Adrenal gland (tissue), 9 donors: ENCODE measurements at regions not wholly inside any gene's neighbourhood (a gene's known extent, or its start where the extent isn't known, plus 50 kb on each side); places are given as distances from the start of the nearest gene placed in this dataset.
"Not testable (repeated sequence)": the region's sequence is repeated elsewhere in the genome, so short reads cannot be mapped to it uniquely, and the experiment has no call there.

Experiments used
- DNase-seq, 7 donors: peaks; one replicate each; pipeline ENCODE4 v3.0.0-alpha.2; 2019 to 2020
- H3K27ac ChIP-seq, 5 donors: fragments of 200-600 bp; sonication (generic) in 4 of 5; 1 replicate in 3 of 5; 2 replicates in 2 of 5; pipeline versions ENCODE4 v1.5.1 to v1.8.0; 2016 to 2020; ENCODE audit warnings: mild to moderate bottlenecking in 1 of 5
- H3K27me3 ChIP-seq: fragments of 200-600 bp; 2 replicates; pipeline ENCODE4 v1.8.0; 2021
- H3K36me3 ChIP-seq, 2 donors: fragments of 200-600 bp; replicated peaks in 1 of 2; 1 replicate in 1 of 2; 2 replicates in 1 of 2; pipeline versions ENCODE4 v1.5.1 to v1.8.0; 2018 to 2022
- H3K4me1 ChIP-seq, 2 donors: fragments of 200-600 bp; replicated peaks in 1 of 2; 1 replicate in 1 of 2; 2 replicates in 1 of 2; pipeline versions ENCODE4 v1.5.1 to v1.8.0; 2018 to 2021
- H3K4me3 ChIP-seq, 4 donors: fragments of 200-600 bp; sonication (generic) in 3 of 4; one replicate each; pipeline ENCODE4 v1.5.1; 2016 to 2018
- H3K9me3 ChIP-seq, 3 donors: fragments of 200-600 bp; sonication (generic) in 1 of 3; replicated peaks in 1 of 3; 1 replicate in 2 of 3; 2 replicates in 1 of 3; pipeline versions ENCODE4 v1.5.1 to v1.8.0; 2016 to 2021
- CTCF ChIP-seq, 6 experiments: fragments of 450-650 bp in 4 of 6; fragments of 200-600 bp in 2 of 6; sonication (generic) in 1 of 6; IDR thresholded peaks; 1 replicate in 5 of 6; 2 replicates in 1 of 6; pipeline versions ENCODE4 v1.5.1 to v1.8.0; 2016 to 2021; ENCODE audit warnings: antibody characterized with exemption in 6 of 6, mild to moderate bottlenecking in 2 of 6, moderate library complexity in 1 of 6
- POLR2A ChIP-seq, 2 donors: fragments of 450-650 bp; IDR thresholded peaks; one replicate each; pipeline ENCODE4 v1.6.1; 2017; ENCODE audit warnings: antibody characterized with exemption in 2 of 2, mild to moderate bottlenecking in 2 of 2, moderate library complexity in 1 of 2
- WGBS, 4 donors: extraction: QIAGEN DNeasy Blood & Tissue Kit in 2 of 4; methylation state at CpG; one replicate each; pipeline versions ENCODE4 v1.1.5 to v1.1.7; 2013 to 2017; 5-methylcytosine and 5-hydroxymethylcytosine counted together
- intact Hi-C, 2 donors: fragments of 100-400 bp; cut with DNase I; formaldehyde crosslinking; loops; one replicate each; pipeline versions ENCODE4 v1.14.1 to v1.15.0; 2022 to 2023
- donor health status: healthy with polysubstance abuse.
- donor health status: Bipolar disorder and iron deficiency.
- donor health status: DM: yes; HTN: yes; CAD: no.
- donor health status: DM: no; HTN: no; CAD: no.
- donor health status: DM: no; HTN: no; CAD: no.

- no peak overlapping the region for H3K4me3 ChIP-seq
- no peaks in the 10 kb centered on the region for H3K27me3 ChIP-seq
- intact Hi-C loops = no loop called here
- TF ChIP-seq POLR2A (IDR thresholded peaks at IDR 0.05) (no peak), CTCF (IDR thresholded peaks at IDR 0.05) (no peak)
- H3K9me3 ChIP-seq = no peaks in the 10 kb centered on the region
- no peaks in the 10 kb centered on the region for H3K4me1 ChIP-seq
- DNase-seq = no peak
- no peak overlapping the region for H3K27ac ChIP-seq
- H3K36me3 ChIP-seq = no peaks in the 10 kb centered on the region
- 69 to 72% (median 70%) methylated on average over 9 to 14 of the region's 14 CpGs for WGBS, 4 donors
Observed at GRCh38 chr5:2864515-2865105, 113.1 kb upstream of the IRX2 start.

- Histone ChIP-seq H3K27me3 (no peaks in the 10 kb centered on the region), H3K36me3 (no peaks in the 10 kb centered on the region), H3K9me3 (no peaks in the 10 kb centered on the region), H3K27ac (no peak overlapping the region), H3K4me3 (no peak overlapping the region), H3K4me1 (no peaks in the 10 kb centered on the region)
- WGBS, 4 donors = 73 to 87% (median 82%) methylated on average over 11 to 16 of the region's 16 CpGs
- DNase-seq = no peak
- intact Hi-C loops = no loop called here
- no peak for TF ChIP-seq CTCF (IDR thresholded peaks at IDR 0.05)
- TF ChIP-seq POLR2A (IDR thresholded peaks at IDR 0.05) = no peak
Observed at GRCh38 chr5:2863675-2864433, 112.4 kb upstream of the IRX2 start.

GRCh38 chr5:2863133-2863532, 111.7 kb upstream of the IRX2 start:
- no peaks in the 10 kb centered on the region for H3K4me1 ChIP-seq
- no peak for DNase-seq
- H3K36me3 ChIP-seq = no peaks in the 10 kb centered on the region
- H3K4me3 ChIP-seq = no peak overlapping the region
- intact Hi-C loops = no loop called here
- TF ChIP-seq CTCF (IDR thresholded peaks at IDR 0.05) (no peak), POLR2A (IDR thresholded peaks at IDR 0.05) (no peak)
- H3K27me3 ChIP-seq = no peaks in the 10 kb centered on the region
- no peak overlapping the region for H3K27ac ChIP-seq
- no peaks in the 10 kb centered on the region for H3K9me3 ChIP-seq

GRCh38 chr5:2862176-2862575, 110.7 kb upstream of the IRX2 start:
- H3K27me3 ChIP-seq, DNase-seq, H3K4me1 ChIP-seq, H3K9me3 ChIP-seq, intact Hi-C loops, H3K4me3 ChIP-seq, H3K27ac ChIP-seq, H3K36me3 ChIP-seq: not testable (repeated sequence)
- WGBS, 4 donors = 86 to 90% (median 89%) methylated on average over 3 of the region's 3 CpGs

DNA sequence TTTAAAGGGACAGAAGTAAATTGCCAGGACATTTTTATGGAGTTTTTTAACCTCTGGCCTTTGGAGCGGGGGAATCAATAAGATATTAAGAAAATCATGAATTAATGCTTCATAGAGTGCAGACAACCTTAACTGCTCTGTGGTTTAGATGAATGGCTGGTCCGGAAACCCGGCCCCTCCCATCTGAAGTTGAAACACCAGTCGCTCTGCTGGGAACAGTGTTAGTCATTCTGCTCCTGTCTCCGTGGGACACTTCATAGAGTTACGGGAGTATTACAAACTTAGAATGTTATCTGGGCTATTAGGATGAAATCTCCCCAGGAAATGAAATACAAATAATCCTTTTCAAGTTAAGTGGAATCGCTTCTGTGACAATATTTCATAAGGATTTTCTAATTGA, 110.1 kb upstream of the IRX2 start:
- intact Hi-C loops = no loop called here
- no peak for TF ChIP-seq CTCF (IDR thresholded peaks at IDR 0.05)
- TF ChIP-seq POLR2A (IDR thresholded peaks at IDR 0.05) = no peak
- Histone ChIP-seq H3K4me1 (no peaks in the 10 kb centered on the region), H3K4me3 (no peak overlapping the region), H3K27me3 (no peaks in the 10 kb centered on the region), H3K9me3 (no peaks in the 10 kb centered on the region), H3K36me3 (no peaks in the 10 kb centered on the region), H3K27ac (no peak overlapping the region)
- no peak for DNase-seq
- WGBS, 4 donors = 58 to 69% (median 67%) methylated on average over 7 of the region's 7 CpGs
